AG20443 (cell line): ENCODE measurements at regions not wholly inside any gene's neighbourhood (a gene's known extent, or its start where the extent isn't known, plus 50 kb on each side); places are given as distances from the start of the nearest gene placed in this dataset.
"Not testable (repeated sequence)": the region's sequence is repeated elsewhere in the genome, so short reads cannot be mapped to it uniquely, and the experiment has no call there.

Experiments used
- DNase-seq: peaks from one replicate; pipeline ENCODE4 v3.0.0; 2012; ENCODE audit warnings: low spot score, mixed read lengths

DNA sequence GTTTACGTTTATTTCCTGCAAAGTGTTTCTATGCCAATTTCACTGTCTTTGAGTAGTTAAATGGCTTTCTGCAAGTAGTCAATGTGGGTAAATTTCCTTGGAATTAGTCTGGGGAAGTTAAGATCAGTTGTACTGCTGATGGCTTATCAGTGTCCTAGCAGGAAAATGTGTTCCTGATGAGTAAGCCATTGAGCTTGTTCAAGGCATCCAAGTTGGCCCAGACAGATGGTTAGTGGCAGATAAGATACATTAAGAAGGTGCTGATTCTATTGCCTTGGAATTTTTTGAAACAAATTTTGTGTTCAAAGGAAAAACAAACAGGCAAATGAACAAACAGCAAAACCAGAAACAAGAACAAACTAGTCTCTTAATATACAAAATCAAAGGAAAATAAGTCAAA lies 258.4 kb downstream of the MAP2K6 start:
- DNase-seq, result peak; percentile 50

DNA sequence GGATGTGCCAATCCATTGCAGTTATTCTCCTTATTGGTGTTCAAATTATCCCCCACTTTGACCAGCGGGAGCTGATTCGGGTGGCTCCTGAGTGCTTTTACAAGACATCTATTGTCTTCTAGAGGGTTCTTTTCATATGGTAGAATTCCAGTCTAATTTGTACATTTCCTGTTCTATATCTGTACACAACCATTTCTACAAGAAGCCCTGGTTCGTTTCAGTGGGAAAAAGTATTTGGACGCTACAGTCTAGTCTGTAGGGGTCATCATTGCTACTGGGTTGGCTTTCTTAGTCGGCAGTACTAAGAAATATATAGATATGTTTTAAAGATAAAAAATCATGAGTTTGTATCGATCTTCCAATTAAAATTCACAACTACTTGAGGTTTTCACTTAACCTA lies 262.6 kb downstream of the MAP2K6 start:
- no peak for DNase-seq

DNA sequence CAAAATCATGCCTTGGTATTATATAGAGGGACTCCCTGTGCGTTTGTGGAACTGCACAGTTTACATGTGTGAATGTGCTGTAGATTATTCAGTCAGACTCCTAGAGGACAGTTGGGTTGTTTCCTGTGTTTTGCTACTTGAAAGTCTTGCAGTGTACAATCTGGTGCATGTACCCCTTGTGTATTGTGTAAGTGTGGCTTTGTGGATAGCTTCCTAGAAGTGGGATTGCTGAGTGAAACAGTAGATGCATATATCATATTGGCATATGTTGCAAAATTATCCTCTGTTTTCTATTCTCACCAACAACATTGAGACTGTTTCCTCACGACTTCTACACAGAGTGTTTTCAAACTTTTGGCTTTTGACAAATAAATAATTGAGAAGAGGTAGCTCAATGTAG lies 263.7 kb downstream of the MAP2K6 start:
- DNase-seq, result no peak

DNA sequence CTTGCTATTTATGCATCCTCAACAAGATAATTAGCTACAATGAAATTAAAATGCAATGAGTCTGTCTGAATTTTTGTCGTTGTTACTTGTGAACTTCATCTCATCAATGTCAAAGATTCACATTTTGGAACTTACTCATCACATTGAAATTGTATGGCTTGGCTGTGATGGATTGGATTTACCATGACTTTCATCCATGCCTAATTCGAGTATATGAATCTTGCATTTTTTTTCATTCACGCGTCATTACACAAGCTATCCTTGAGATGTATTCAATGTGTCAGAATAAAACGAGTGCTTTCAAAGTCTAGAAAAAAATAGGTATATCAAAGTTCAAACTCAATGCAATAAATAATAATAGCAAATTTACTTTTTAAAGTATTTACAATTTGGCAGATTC lies 265.3 kb downstream of the MAP2K6 start:
- no peak for DNase-seq

DNA sequence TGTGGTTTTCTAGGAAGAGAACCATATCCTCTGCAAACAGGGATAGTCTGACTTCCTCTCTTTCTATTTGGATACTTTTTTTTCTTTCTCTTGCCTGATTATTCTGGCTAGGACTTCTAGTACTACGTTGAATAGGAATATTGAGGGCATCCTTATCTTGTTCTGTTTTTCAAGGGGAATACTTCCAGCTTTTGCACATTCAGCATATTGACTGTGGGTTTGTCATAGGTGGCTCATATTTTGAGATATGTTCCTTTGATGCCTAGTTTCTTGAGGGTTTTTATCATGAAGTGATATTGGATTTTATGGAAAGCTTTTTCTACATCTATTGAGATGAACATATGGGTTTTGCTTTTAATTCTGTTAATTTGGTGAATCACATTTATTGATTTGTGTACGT lies 269.8 kb downstream of the MAP2K6 start:
- DNase-seq, result no peak

DNA sequence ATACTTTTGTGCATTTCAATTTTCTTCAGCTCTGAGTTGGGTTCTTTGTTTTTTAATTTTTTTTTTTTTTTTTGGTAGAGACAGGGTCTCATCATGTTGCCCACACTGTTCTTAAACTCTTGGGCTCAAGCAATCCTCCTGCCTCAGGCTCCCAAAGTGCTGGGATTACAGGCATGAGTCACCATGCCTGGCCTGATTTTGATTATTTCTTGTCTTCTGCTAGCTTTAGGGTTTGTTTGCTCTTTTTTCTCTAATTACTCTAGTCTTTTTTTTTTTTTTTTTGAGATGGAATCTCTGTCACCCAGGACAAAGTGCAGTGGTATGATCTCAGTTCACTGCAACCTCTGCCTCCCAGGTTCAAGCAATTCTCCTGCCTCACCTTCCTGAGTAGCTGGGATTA lies 270.7 kb downstream of the MAP2K6 start:
- DNase-seq, result not testable (repeated sequence)

DNA sequence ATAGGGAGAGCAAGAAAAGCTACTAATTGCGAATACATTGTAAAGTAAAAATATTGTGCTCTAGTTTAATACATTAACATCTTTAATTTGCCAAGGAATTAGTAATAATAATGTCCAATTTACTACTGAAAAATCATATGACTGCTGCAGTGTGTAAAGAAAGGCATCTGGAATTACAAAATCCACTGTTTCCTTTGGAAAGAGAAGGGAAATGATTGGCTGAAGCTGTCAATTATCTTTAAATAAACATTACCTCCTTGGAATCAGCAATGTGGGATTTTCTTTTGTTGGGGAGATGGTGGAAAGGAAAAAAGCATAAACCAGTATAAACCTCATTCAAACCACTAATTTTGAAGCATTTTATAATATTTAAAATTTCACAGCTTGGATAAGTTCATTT lies 276.0 kb downstream of the MAP2K6 start:
- no peak for DNase-seq

DNA sequence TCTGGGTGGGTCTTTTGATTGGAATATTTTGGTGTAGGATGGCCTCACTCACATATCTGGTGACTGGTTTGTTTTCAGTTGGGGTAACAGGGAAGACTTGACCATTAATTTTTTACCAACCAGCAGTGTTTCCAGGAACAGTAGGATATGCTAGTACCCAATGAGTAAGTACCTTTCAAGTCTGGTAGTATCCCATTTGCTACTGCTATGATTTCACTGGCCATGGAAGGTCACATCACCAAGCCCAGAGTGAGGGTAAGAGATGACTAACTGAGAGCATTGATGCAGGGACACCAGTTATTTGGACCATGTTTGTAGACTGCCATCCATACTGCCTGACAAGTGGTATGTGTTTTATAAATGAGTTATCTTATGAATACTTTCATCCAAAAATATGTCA lies 277.7 kb downstream of the MAP2K6 start:
- no peak for DNase-seq

DNA sequence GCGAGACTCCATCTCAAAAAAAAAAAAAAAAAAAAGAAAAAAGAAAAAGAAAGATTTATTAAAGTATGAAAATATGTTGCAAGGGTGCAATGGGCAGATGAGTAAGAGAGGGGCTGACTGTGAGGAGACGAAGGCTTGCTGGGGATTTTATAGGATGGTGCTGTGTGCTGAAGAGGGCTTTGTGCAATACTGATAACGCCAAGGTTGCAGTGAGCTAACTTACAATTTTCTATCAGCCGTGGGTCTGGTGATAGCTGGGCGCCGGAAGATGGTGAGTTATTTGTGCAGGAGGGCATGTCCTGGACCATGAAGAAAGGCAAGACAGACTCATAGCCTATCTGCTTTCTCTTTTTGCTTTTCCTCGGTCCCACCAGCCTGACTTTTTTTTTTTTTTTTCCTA lies 281.1 kb downstream of the MAP2K6 start:
- DNase-seq, result no peak

DNA sequence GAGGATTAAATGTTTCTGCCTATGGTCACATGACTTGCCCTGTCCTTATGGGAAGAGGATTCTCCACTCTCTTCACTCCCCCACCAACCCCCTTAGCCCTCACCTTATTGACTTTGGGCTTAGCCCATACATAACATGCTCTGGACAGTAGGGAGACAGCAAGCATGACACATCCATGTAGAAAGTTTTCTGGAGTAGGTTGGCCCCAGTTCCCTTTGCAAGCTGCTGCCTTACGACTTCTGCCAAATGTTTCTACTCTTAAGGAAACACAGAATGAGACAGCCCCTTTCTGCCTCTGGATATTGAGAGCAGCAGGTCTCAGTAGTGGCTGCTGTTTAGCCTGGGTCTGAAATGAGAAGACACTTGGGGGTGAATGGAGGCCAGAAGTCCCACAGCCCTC lies 282.2 kb downstream of the MAP2K6 start:
- peak; percentile 15 for DNase-seq

DNA sequence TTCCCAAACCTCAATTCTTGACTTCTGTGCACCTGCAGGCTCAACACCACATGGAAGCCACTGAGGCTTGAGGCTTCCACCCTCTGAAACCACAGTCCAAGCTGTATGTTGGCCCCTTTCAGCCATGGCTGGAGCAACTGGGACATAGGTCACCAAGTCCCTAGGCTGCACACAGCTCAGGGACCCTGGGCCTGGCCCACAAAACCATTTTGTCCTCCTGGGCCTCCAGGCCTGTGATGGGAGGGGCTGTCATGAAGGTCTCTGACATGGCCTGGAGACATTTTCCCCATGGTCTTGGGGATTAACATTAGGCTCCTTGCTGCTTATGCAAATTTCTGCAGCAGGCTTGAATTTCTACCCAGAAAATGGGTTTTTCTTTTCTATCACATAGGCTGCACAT lies 283.9 kb downstream of the MAP2K6 start:
- not testable (repeated sequence) for DNase-seq

DNA sequence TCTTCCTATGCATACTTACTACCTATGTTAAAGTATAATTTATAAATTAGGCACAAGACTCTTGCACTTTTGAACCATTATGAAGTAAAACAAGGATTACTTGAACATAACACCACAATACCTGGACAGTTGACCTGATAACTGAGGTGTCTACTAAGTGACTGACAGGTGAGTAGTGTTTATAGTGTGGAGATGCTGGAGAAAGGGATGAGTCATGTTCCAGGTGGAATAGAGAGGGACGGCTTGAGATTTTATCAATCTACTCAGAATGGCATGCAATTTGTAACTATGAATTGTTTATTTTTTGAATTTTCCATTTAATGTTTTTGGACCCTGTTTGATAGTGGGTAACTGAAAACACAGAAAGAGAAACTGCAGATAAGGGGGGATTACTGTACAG lies 287.6 kb downstream of the MAP2K6 start:
- no peak for DNase-seq

DNA sequence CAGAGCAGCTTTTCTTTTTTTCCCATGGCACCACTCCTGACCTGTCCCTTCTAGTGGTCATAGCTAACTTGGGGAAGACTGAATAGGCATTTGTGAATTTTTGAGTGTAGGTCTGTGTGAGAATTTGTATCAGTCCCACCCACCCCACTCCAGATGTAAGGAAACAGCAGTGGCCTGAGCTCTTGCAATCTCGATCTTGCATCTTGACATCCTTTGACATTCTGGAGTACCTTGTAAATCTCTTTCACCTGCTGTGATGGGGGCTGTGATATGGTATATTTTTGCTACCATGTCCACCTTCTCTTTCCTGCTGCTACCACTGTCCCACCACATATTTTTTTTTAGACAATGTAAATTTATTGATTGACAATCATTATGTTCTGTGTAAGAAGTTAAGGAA lies 289.3 kb downstream of the MAP2K6 start:
- DNase-seq, result no peak

DNA sequence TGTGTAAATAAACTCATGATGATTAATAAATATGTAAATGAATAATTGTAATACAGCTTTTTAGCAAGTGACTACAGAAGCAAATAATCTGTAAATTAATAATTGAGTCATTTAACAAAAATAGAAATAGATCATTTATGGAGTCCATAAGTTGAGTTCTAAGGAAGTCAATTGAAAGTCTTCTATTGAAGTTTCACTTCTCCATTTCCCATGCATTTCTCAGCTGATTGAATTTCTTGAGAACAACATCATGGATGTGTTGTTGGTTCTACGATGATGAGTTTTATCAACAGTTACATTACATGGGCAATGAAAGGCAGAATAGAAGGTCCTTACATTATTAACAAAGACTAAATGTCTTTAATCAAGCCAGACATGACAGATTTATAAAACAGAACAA lies 290.4 kb downstream of the MAP2K6 start:
- no peak for DNase-seq

DNA sequence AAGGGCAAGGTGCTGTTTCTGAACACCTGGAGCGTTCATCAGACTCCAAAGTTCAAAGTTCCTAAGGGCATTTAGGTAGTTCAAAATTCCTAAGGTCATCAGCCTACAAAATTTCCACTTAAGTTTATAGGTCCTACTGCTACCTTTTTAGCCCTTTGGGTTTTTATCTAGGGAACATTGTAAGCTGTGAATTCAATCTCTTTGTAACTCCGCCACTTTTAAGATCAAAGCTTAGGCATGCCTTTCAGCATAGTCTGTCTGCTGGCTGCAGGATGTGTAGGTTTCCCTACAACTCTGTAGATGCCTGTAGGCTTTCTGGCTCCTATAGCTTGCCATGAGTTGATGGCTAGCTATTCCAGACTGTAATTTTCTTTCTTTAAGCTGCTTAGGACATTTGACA lies 291.6 kb downstream of the MAP2K6 start:
- DNase-seq, result no peak

DNA sequence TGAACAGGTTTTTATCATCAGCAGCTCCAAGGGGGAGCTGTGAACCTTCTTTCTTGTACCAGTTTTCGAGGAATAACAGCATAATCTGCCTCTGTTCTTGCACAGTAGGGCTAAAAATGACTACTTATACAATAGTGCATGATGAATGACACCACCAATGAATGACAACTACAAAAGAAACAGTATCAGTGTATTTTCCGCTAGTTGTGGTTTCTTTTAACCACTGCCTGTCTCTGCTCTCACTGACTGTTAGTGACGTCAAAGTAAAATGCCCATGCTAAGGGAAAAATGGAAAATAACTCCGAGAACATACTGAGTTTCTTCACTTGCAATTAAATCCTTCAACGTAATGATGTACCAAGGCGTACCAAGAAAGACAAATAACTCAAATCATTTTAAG lies 294.9 kb downstream of the MAP2K6 start:
- no peak for DNase-seq

DNA sequence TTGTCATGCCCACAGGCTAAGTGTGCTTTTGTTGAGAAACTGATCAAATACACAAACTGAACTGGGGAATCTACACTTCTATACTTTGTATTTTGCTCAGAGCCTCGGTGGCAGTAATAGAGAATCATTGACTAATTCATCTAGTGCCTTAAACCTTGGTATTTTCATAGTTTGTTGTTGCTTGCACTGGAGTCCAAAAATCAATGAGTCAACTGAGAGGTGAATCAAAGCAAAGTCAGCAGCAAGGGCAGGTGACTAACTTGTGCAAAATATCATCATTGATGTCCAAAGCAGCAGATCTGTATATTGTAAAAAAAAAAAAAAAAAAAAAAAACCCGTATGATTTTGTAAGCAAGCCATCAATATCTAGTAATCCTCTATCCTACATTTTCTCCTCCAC lies 296.4 kb downstream of the MAP2K6 start:
- no peak for DNase-seq

DNA sequence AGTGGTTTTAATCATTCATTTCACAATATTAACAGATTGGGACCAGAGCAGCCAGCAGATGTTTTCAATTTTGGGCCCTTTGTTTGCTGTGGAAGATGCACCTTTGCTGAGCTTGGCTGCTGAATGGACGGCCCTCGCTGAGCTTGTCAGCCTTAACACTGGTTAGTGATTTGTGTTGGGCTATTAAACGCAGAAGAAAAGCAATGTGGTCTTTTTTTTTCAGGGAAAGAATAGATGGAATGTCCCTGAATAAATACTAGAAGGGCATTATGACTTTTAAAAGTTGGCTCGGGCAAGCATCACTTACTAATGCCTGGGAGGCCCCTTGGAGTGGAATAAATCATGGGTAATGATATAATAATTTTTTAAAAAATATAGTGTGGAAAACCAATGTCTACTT lies 297.0 kb downstream of the MAP2K6 start:
- no peak for DNase-seq

DNA sequence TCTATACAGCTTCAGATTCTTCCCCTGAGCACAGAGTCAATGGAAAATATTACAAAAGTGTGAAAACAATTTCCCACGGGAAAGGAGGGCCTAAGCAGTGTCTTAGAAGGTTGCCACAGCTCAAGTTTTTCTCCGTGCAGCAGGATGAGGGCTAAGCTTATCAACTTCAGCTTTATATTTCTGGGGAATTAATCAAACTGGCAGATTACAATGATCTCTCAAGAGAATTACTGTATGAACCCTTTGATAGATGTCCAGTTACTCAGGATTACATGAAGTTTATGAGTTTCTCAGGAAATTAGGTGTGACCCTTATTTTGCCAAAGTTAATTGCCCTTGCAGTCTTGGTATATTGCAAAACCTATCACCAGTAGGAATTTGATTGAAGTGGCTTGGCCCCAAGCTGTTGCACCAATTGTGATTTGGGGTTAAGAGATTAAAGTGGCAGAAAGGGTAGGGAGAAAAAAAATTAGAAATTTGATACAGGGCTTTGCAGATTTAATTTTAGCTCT lies 298.4 kb downstream of the MAP2K6 start:
- no peak for DNase-seq

DNA sequence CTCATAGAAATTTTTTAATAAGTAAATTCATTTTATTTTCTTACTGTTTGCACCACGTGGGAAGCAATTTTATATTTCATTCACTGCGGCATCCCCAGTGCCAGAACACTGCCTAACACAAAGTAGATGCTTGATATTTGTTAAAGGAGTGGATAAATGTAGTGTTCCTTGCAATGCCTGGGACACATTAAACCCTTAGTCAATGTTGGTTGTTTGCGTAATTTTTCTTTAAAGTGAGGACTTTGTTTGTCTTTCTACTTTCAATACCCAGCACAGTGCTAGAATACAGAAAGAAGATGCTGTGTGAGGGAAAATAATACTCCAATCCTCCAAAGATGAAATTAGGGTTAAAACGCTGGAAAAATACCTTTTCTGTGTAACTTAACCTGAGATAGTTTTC lies 299.3 kb downstream of the MAP2K6 start:
- no peak for DNase-seq

DNA sequence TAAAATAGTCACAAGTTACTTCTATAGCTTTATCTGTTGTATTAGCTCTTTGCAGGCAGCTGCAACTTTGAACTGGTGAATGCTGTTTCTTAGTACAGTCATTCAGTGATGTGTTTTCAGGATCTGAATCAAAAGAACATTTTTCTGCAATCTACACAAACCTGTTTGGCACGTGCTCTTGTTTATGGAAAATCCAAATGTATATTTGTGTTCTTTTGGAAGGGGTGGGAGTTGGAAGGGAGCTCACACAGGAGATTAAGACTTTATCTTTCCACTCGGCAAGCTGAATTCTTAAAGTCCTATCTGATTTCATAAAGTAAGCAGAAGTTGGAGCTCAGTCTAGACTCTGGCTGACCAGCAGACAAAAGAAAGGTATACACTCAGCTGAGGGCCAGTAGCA lies 300.2 kb downstream of the MAP2K6 start:
- no peak for DNase-seq

DNA sequence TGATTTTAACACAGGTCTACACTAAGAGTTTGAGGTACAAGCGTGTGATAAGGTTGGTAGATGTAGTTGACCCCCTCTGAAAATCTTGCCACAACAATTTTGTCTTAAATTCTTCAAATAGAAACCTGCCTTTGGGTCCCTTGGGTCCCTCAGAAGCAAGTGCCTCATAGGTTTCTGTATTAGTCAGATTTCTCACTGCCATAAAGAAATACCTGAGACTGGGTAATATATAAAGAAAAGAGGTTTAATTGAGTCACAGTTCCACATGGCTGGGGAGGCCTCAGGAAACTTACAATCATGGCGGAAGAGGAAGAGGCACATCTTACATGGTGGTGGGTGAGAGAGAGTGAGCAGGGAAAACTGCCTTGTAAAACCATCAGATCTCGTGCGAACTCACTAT lies 301.2 kb downstream of the MAP2K6 start:
- no peak for DNase-seq

DNA sequence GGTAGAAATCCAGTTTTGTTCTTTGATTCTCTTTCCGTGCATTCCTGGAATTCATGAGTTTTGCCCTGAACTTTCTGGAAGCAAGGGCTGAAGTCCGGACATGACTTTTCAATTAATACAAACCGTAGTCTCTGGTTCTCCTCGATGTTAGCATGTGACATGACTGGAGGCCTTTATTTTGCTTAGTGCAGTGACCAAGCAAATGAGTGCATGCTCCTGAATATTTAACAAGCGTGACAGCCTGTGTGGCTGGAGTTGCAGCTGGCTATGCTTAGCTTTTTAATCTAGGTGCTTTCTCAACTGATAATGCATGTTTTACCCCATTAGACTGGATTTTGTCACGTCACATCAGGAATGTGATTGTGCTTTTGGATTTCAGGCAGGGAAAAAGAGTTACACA lies 302.1 kb downstream of the MAP2K6 start:
- DNase-seq, result peak; percentile 56

DNA sequence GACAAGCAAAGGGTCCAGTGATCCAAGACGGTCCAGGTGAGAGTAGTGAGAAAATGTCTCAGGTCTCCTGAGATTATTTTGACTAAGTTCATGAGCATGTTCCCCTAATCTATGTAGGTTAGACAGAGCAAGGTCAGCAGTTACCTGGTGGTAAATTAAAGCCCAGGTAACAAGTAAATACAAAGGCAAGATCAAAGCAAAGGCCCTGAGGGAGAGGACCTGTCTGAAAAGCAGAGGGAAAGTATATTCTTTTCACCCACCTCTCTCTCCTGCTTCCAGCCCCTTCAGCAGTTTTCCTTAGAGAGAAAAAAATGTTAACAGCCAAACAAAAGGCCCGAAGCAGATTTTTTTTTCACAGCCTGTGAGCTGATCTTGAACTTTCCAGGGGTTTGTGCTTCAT lies 302.7 kb downstream of the MAP2K6 start:
- DNase-seq, result no peak

DNA sequence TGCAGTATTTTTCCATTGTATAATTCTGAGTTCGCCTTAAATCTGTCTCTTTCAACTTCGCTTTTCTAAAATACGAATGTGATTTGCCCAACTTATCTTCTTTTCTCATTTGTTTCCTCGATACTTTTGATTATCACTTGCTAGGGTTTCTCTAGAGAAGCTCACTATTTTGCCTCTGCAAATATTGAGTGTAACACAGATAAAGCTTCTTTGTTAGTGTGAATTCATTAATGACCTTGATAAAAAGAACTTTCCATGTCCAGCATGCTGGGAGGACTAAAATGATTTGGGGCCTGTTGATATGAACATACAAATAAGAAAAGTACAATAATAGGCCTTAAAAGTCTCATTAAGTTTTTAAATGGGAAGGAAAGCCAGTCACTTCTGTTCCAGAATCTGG lies 303.3 kb downstream of the MAP2K6 start:
- DNase-seq, result no peak
